GM18517 (cell line): ENCODE measurements at regions not wholly inside any gene's neighbourhood (a gene's known extent, or its start where the extent isn't known, plus 50 kb on each side); places are given as distances from the start of the nearest gene placed in this dataset.

Source experiments
- ATAC-seq: cut with Tn5 transposase; IDR thresholded peaks from one replicate; pipeline ENCODE4 v1.9.1; 2021; ENCODE audit warnings: mild to moderate bottlenecking, moderate library complexity; ENCODE audit not compliant: unreplicated experiment

DNA sequence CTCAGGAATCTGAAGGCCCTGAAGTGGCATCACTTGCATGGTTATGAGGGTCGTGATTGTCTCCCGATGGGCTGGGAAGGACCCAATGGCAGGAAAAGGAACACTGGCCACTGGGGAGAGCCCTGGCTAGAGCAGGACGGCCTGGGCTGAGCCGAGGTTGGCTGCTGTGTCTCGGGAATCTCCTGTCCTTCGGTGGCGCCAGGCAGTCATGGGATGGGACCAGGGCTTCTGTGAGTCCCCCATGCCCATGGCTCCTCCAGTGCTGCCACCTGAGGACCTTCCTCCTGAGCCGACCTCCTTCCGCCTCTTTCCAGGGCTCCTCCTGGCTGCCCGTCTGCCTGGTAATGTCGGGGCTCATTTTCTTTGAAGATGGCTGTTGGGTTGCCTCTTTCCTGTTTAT lies 1394.0 kb downstream of the BRD1 start:
- no peak for ATAC-seq

DNA sequence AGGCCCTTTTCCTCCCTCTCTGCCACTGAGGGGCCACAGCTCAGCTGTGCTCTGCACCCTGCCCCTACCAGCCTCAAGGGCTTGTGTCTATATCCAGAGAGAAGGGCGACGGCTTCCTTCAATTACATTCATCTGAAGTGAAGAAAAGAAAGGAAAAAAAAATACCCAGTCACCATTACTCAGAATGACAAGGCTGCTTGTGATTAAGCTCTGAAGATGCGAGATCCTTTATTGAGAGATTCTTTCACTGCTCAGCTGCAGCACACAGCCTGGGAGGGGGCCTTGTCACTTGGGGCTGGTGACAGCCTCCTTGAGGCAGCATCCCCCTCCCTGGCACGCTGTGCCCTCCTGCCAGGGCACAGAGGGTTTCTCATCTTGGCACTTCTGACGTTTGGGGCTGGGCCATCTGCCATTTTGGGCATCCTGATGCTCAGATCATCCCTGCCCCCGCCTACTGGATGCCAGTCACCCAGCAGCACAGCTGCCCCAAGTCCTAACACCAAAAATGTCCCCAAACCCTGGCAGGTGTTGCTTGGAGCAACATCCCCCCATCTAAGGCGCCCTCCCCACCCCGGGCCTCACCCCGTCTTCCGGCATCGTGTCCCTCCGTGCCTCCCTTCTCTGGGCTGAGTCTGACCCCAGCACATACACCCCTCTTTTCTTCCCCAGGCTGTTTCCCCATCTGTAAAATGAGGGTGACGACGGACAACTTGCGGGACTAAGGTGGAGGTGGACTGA lies 1394.7 kb downstream of the BRD1 start:
- no peak for ATAC-seq

DNA sequence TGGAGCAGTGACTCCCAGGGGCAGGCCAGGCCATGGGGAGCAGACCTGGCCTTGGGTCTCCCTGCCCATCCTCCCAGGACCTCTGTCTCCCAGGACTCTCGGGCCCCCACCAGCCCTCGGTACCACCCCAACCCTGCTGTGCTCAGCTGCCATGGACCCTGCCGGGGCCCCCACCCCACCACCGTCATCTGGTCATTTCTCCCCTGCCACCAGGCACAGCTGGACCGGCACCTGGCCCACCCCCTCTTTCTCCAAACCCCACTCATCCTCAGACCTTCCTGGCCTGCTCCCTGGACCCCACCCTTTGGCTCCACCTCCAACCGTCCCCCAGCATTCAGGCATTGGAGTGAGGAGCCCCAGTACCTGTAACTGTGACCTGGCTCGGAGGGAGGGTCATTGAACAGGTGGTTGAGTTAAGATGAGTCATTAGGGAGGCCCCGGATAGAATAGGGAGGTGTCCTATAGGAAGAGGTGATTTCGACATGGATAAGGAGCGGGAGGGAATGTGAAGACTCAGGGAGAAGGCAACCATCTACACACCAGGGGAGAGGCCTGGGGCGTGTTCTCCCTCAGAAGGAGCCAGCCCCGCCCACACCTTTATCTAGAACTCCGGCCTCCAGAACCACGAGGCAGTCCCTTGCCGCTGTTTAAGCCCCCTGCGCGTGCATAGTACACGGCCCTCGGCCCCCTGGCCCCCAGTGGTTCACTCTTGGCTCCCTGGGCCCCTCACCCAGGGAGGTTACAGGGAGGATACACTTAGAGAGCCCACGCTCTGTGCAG lies 1395.9 kb downstream of the BRD1 start:
- ATAC-seq: no peak

DNA sequence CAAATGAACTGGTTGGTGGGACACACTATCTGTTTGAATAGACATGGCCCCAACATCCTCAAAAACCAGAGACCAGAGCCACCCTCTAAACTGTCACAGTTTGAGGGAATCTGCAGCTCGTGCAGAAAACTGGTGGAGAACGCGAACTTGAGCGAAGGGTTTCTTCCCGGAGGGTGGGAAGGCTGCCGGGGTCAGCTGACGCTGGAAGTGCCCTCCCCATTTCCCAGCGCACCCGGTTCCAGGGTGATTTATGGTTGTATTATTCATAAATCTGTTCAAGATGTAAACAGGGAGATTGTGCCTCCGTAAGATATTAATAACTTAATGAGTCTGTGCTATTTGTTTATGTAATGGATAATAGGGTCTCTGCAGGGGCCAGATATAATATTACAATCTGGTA lies 1396.7 kb downstream of the BRD1 start:
- no peak for ATAC-seq

DNA sequence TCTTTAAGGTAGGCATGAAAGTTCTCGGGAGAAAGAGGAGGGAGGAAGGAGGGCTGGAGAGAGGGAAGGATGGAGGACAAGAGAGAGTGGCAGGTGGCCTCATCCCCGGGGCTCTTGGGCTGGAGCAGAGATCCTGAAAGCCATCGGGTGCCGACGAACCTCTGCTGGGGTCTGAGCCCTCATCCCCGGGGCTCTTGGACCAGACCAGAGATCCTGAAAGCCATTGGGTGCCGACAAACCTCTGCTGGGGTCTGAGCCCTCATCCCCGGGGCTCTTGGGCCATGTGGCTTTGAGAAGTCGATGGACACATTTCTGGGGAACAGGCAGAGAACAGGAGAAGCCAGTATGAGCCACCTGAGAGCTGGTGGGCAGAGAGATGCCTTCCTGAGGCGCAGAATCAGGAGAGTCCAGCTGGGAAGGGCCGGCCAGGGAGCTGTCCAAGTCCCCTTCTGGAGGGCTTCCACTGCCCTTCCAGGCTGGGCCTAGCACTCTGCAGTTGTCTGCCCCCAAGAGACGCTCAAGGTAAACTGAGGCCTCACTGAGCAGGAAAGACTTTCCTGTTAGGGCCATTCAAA lies 1398.1 kb downstream of the BRD1 start:
- no peak for ATAC-seq

DNA sequence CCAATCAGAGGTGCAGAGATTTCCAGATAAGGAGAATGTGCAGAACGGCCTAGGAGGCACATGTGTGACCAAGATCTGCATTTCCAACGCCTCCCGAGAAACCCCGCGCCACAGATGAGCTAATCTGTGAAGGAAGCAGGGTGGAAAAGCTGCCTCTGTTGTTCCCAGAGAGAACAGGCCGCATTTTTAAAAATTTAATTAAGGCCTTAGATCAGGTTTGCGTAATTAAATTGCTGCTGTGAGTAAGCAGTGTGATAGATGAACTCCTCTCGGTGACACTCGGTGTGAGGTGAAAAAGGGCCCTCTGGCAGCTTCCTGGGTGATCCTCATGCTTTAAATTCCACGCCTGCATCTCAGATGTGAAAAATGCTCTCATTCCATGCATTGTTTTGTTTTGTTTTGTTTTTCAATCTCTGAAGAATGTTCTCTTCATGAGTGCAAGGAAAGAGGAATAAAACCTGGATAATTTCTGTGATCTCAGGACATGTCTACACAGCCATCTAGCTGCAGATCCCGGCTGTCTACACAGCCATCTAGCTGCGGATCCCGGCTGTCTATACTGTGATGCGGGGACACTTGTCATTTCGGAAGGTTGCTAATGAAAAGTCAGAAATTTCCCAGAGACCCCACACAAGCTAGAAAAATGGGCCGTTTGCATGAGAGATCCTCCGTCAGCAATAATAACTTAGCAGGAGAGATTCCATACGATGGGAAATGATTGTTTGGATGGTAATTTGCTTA lies 1398.9 kb downstream of the BRD1 start:
- no peak for ATAC-seq

DNA sequence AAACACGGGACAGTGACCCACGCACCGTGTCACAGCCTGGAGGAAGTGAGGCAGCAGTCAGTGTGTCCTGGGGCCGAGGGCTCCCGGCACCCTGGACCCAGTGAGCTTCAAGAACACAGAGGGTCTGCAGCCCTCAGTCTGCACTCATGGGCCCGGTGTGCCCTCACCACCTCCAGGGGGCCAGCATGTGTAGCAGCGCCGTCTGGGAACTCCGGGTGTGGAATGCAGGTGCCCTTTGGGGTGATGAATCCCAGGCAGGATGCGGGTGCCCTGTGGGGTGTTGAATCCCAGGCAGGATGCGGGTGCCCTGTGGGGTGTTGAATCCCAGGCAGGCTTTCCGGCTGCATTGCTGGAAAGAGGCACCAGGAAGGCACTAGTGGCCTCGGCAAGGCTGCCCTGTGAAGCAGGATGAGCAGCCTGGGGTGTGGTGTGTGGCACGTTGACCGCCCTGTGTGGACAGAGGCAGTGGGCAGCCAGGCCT lies 1399.9 kb downstream of the BRD1 start:
- no peak for ATAC-seq

DNA sequence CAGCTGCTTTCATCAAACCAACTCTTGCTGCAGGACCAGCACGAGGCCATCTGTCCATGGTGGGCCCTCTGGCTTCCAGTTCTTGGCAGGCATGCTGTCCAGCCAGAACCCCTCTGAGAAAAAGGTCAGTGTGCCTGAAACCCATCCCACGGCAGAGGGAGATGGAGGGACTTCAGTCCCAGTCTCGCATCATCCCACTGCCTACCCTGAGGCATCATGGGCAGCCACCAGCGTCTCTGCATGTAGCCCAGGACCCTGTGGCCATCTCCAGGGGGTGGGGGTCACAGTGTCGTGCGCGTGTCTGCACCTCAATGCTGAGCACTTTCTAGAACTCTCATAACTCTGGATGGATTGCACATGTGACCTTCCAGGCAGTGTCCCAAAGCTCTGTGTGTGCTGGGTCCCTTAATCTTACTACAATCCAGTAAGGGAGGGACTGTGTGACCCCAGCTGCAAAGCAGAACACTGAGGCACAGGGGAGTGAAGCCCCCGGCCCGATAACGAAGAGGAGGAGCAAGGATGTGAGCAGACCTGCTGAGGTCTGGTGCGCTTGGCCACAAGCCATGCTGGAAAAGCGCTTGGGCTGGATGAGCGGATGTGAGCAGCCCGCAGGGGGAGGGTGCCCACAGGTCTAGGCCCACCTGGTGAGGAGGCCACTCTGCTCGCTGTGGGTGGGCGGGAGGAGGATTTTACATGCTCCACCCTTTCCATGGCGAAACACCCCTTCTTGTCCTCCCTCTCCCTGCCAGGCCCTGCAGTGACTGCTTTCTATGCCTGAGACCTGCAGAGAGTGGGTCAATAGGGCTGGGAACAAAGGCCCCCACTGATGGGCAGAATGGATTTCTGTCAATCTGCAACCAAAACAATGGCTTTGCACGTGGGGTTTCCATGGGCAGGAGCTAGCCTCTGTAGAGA lies 1401.0 kb downstream of the BRD1 start:
- ATAC-seq: no peak

DNA sequence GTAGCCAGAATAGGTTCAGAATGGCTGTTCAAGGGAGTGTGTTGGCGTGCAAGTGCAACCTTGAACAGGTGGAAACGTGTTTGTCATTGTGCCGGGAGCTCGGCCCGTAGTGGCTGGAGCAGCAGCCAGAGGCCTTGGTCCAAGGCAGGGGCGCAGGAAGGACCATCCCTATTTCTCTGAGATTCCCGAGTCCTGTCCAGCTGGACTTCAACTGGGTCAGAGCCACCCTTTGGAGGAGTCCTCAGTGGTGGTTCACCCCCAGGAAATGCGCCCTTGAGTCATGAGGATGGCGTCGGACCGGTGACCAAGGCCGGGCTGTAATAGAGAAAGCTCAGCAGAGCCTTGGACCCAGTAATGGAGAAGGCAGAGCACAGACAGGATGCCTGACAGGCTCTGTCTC lies 1402.0 kb downstream of the BRD1 start:
- no peak for ATAC-seq

DNA sequence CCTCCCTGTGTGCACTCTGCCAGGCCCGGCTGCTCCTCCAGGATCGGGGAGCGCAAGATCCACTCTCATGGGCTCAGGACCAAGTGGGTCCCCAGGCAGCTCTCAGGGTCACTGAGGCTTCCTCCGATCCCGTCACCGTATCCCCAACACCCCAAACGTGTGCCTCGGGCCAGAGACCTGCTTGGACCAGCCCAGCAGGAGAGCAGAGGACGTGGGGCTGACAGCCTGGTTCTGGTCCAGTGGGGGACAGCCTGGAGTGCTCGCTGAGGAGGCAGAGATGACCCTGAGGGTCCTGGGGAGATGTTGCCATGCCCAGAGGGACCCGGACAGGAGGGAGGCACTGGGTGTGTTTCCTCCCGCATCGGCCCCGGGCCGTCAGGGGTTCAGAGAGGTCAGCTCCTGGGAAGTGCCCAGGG lies 1402.6 kb downstream of the BRD1 start:
- no peak for ATAC-seq

DNA sequence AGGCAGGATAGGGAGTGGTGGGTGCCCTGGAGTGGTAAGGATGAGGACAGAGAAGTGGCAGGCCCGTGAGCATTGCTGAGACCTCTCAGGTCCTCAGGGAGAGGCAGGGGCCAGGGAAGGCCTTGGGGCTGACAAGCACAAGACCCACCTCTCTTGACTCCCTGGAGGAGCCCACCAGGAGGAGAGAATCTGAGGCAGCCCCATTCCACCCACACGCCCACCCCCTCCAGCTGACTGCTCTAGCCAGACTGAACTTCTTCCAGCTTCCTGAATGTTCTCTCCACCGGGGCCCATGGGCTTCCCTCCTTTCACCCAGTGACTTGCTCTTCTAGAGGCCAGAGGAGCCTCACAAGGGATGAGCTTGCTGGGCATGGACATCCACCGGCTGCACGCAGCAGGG lies 1403.0 kb downstream of the BRD1 start:
- ATAC-seq: no peak

DNA sequence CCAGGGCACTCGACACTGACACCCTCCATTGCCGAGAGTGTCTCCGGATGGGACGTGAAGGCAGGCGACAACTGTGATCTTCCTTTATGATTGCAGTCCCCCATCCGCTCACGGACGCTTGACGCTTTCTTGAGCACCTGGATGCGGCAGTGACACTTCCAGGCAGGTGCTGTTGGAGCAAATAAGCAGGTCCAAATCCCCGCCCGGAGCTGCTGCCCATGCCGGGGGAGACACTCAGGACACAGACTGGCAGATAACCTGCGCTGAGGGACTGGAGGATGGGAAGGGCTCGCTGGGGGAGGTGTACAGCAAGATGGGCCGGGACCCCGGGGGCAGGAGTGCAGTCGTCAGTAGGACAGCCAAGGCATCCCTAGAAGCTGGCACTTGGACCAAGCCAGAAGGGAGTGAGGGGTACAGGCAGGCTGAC lies 1403.5 kb downstream of the BRD1 start:
- no peak for ATAC-seq

DNA sequence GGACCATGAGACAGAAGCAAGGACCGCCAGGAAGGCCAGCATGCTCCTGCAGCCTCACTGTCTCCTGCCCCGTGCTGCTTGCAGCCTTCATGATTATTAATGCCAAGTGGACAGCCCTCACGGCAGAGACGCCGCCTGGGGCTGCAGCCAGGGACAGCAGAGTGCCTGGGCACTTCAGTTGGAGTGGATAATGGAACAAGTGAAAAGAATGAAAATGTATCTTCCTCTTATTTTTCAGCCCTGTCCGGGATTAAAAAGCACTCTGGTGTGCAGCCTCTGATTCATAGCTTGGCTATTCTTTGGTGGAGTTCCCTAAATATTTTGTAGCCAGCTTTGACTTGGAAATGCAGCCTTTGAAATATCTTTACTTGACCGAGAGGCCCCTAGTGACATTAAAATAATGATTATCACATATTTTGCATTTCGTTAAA lies 1404.2 kb downstream of the BRD1 start:
- no peak for ATAC-seq

DNA sequence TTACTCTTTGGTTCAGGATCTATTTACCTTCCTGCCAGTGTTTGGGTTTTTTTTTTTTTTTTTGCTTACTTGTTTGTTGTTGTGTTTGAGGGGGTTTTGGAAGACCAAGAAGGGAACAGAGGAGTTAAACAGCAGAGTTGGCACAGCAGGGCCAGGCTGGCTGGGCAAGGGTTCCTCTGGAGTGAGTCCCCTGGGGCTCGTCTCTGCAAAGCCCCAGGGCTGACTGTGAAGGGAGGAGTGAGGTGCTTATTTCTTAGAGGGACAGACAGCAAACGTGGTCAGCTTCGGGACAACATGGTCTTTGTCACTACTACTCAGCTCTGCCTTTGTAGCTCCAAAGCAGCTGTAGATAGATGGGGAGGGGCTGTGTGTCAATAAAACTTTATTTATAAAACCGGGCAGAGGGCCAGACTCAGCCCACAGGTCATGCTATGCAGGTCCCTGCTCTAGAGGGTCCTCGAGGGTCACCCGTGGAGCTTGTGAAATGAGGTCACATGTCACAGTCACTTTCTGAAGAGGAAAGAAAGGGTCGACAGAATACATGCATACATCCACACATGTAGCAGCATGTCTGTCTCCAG lies 1404.7 kb downstream of the BRD1 start:
- no peak for ATAC-seq

DNA sequence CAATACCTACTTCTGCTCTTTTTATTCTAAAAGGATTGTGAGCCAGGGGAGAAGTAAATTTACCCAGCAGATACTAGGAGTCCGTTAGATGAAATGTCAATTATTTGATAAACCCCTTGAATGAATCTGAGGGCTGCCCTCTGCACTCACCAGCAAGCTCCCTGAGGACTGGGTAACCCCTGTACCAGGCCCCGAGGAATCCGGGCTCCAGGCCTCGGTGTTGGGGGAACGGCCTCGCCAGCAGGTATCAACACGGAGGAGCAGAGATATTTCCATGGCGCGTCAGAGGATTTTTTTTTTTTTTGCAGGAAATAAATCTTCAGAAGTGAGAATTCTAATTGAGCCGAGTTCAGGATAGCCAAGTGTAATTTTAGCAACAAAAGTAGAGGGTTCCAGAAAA lies 1408.8 kb downstream of the BRD1 start:
- ATAC-seq: no peak

DNA sequence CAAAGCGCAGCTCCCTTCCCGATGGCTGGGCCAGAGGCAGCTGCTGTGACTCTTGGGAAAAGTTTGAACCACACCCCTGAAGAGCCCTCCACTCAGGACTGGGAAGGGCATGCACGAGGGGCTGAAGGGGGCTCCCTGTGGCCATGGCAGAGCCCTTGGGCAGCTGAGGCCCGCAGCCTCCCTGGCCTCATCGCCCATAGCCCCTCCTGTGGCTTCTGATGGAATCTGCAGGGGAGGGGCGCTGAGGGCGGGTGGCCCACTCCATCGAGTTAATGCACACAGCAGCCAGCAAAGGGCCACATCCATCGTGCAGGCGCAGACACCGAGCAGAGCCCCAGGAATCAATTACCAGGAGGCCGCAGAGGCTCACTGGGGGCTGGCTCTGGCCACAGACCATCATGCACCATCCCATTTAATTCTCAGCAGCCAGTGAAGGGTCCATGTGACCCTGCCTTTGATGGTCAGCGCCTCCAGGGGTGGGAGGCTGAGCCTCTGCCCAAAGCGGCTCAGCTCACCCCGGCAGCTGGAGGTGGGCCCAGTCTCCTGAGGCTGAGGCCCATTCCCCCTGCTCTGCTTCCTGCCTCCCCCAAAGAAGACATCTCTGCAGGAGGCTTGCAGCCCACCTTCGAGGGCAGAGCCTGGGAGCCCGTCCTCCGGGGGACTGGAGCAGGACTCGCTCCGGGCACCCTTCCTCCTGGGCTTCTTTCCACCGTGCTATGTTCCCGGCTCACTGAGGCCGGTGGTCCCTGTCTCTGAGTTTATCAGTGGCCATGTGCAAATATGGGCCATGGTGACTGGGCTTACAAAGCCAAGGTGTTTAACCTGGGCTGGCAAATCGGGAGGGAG lies 1410.2 kb downstream of the BRD1 start:
- ATAC-seq: no peak

DNA sequence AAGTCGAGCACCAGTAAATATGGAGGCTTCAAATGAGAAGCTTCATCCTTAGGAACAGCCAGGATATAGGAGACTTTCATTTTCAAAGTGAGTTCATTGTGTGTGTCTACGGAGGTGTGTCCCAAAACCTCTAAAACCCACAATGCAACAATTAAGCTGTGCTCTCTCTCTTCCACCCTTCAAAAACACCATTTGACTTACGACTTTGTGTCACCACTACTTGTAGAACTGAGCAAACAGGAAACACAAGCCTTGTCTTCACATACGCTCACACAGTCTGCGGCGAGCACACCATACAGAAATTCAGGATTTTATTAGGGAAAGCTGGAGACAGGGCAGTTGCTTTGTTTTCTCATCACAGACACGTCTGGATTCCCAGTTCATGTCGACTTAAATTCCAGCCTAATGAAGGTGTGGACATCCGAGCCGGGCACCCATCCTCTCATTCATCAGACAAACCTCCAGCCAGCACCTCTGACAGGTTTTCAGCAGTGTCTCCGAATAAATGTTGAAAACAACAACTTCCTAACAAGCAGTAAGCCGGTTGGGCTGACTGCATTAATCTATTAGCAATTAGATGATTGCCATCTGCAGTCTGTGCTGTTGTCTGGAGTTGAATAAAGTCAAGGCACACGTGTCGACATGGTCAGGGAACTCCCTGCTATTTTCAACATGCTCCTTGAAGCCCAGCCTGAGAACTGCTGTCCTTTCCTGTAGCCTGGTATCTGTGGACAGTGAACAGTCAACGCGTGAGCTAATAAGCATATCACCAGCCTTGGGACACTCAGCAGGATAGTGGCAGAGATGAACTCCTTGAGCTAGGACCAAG lies 1411.1 kb downstream of the BRD1 start:
- ATAC-seq: no peak

DNA sequence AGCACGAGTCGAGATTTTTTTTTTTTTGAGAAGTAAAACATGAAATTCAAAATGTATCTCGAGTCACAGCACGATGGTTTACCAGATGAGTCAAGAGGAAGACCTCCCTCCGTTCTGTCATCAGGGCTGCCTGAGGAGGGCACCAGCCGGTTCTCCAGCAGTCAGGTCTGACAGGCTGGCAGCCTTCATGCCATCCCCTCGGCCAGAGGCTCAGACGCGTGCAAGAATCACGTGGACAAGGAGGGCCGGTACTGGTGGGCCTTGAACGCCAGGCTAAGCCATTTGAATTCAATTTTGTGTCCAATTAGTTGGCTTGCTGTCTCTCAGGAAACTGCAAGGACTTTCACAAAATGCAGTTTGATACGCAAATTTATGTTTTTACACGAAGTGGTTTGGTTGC lies 1412.2 kb downstream of the BRD1 start:
- ATAC-seq: no peak
